Stomach (tissue), 8 donors: ENCODE measurements at regions not wholly inside any gene's neighbourhood (a gene's known extent, or its start where the extent isn't known, plus 50 kb on each side); places are given as distances from the start of the nearest gene placed in this dataset.
A peak's percentile ranks its signal among the peaks of the same experiment; 100 is the strongest.

Experiments used
- DNase-seq, 2 donors: peaks; one replicate each; pipeline versions ENCODE4 v3.0.0 to v3.0.0-alpha.2; 2013 to 2019
- H3K27ac ChIP-seq, 5 donors: fragments of 200-600 bp in 4 of 5; sonication (generic) in 4 of 5; one replicate each; pipeline ENCODE4 v1.5.1; 2013 to 2019; ENCODE audit warnings: mild to moderate bottlenecking in 1 of 5, moderate library complexity in 1 of 5
- H3K27me3 ChIP-seq, 3 donors: fragments of 200-600 bp; sonication (generic); one replicate each; pipeline ENCODE4 v1.5.1; 2017 to 2019; ENCODE audit warnings: mixed run types in 1 of 3
- H3K36me3 ChIP-seq, 4 donors: fragments of 200-600 bp; sonication (generic); 1 replicate in 3 of 4; 2 replicates in 1 of 4; pipeline ENCODE4 v1.5.1; 2016 to 2019
- H3K4me1 ChIP-seq, 4 donors: fragments of 200-600 bp; sonication (generic); one replicate each; pipeline ENCODE4 v1.5.1; 2016 to 2019
- H3K4me3 ChIP-seq, 4 donors: fragments of 200-600 bp; sonication (generic) in 3 of 4; one replicate each; pipeline ENCODE4 v1.5.1; 2016 to 2019; ENCODE audit warnings: mild to moderate bottlenecking in 1 of 4
- H3K9me3 ChIP-seq, 4 donors: fragments of 200-600 bp; sonication (generic); one replicate each; pipeline ENCODE4 v1.5.1; 2016 to 2019
- CTCF ChIP-seq, 7 experiments: fragments of 450-650 bp in 4 of 7; fragments of 200-600 bp in 3 of 7; sonication (generic) in 3 of 7; IDR thresholded peaks; one replicate each; pipeline ENCODE4 v1.5.1; 2016 to 2019; ENCODE audit warnings: antibody characterized with exemption in 7 of 7, control low read depth in 2 of 7, mild to moderate bottlenecking in 1 of 7
- EP300 ChIP-seq: sonication (generic); formaldehyde crosslinking; IDR thresholded peaks from one replicate; pipeline ENCODE4 v1.6.1; 2017; ENCODE audit warnings: antibody characterized with exemption
- POLR2A ChIP-seq, 4 donors: fragments of 450-650 bp; IDR thresholded peaks; one replicate each; pipeline ENCODE4 v1.6.1; 2016; ENCODE audit warnings: antibody characterized with exemption in 4 of 4, control low read depth in 2 of 4, mild to moderate bottlenecking in 1 of 4, moderate library complexity in 1 of 4
- POLR2AphosphoS5 ChIP-seq, 3 donors: sonication (generic); formaldehyde crosslinking; IDR thresholded peaks; one replicate each; pipeline ENCODE4 v1.6.1; 2016; ENCODE audit warnings: antibody characterized with exemption in 3 of 3
- WGBS, 5 donors: extraction: QIAGEN DNeasy Blood & Tissue Kit in 3 of 5; methylation state at CpG; one replicate each; pipeline versions ENCODE4 v1.1.5 to v1.1.7; 2013 to 2018; 5-methylcytosine and 5-hydroxymethylcytosine counted together
- intact Hi-C: fragments of 100-400 bp; cut with DNase I; formaldehyde crosslinking; loops from one replicate; pipeline ENCODE4 v1.15.1; 2023; ENCODE audit warnings: low total_unique reads
- donor health status: healthy with polysubstance abuse.
- donor health status: Bipolar disorder and iron deficiency.
- donor health status: healthy.

- Histone ChIP-seq H3K27ac (no peak overlapping the region), H3K4me3 (no peak overlapping the region), H3K9me3 (no peaks in the 10 kb centered on the region), H3K27me3 (no peaks in the 10 kb centered on the region), H3K36me3 (no peaks in the 10 kb centered on the region), H3K4me1 (peaks cover 0 to 35% (median 16%) of the 10 kb centered on the region in 4 donors)
- intact Hi-C loops, result no loop called here
- TF ChIP-seq CTCF (IDR thresholded peaks at IDR 0.05) (no peak), POLR2A (IDR thresholded peaks at IDR 0.05) (no peak), EP300 (no peak), POLR2AphosphoS5 (IDR thresholded peaks at IDR 0.05) (no peak)
- no peak for DNase-seq
Measured at GRCh38 chr9:12879961-12880360, 105.1 kb downstream of the LURAP1L start.

- Histone ChIP-seq H3K4me3 (no peak overlapping the region), H3K4me1 (peaks cover 0 to 36% (median 16%) of the 10 kb centered on the region in 4 donors), H3K27me3 (no peaks in the 10 kb centered on the region), H3K36me3 (no peaks in the 10 kb centered on the region), H3K27ac (peak overlapping the region in 1 of 5 donors; percentile 13), H3K9me3 (no peaks in the 10 kb centered on the region)
- DNase-seq, result no peak
- intact Hi-C loops, result no loop called here
- 29 to 44% (median 41%) methylated on average over 3 of the region's 3 CpGs for WGBS, 5 donors
- TF ChIP-seq CTCF (IDR thresholded peaks at IDR 0.05) (no peak), POLR2A (IDR thresholded peaks at IDR 0.05) (no peak), POLR2AphosphoS5 (IDR thresholded peaks at IDR 0.05) (no peak)
Measured at GRCh38 chr9:12880406-12881015, 105.7 kb downstream of the LURAP1L start.

GRCh38 chr9:12882430-12882829 lies 107.6 kb downstream of the LURAP1L start:
- no peak overlapping the region for H3K4me3 ChIP-seq
- no peaks in the 10 kb centered on the region for H3K9me3 ChIP-seq
- H3K4me1 ChIP-seq, result peaks cover 0 to 36% (median 16%) of the 10 kb centered on the region in 4 donors
- 15 to 32% (median 20%) methylated on average over 2 of the region's 2 CpGs for WGBS, 5 donors
- TF ChIP-seq EP300 (no peak), POLR2A (IDR thresholded peaks at IDR 0.05) (no peak), POLR2AphosphoS5 (IDR thresholded peaks at IDR 0.05) (no peak), CTCF (IDR thresholded peaks at IDR 0.05) (no peak)
- intact Hi-C loops, result no loop called here
- no peaks in the 10 kb centered on the region for H3K36me3 ChIP-seq
- H3K27ac ChIP-seq, result peak overlapping the region in 4 of 5 donors; percentile 4 to 51 (median 16)
- peak in 1 of 2 donors; percentile 54 for DNase-seq
- H3K27me3 ChIP-seq, result no peaks in the 10 kb centered on the region

GRCh38 chr9:12884736-12885395 lies 110.0 kb downstream of the LURAP1L start:
- Histone ChIP-seq H3K4me1 (peaks cover 0 to 35% (median 12%) of the 10 kb centered on the region in 4 donors), H3K27me3 (no peaks in the 10 kb centered on the region), H3K9me3 (no peaks in the 10 kb centered on the region), H3K27ac (no peak overlapping the region), H3K36me3 (no peaks in the 10 kb centered on the region), H3K4me3 (no peak overlapping the region)
- WGBS, 5 donors, result 32 to 51% (median 49%) methylated on average over 4 of the region's 4 CpGs
- no peak for TF ChIP-seq EP300
- no peak for TF ChIP-seq POLR2A (IDR thresholded peaks at IDR 0.05)
- TF ChIP-seq POLR2AphosphoS5 (IDR thresholded peaks at IDR 0.05), result peak in 1 of 3 donors; percentile 11
- TF ChIP-seq CTCF (IDR thresholded peaks at IDR 0.05), result peak in 4 of 7 experiments; percentile 30 to 76 (median 63)
- intact Hi-C loops, result loop anchor here (5.0 kb wide), 1 partner anchor 168 kb away; no protein-coding TSS in a partner anchor
- DNase-seq, result peak in 1 of 2 donors; percentile 68
